Stomach smooth muscle (tissue), 2 donors: ENCODE measurements at regions not wholly inside any gene's neighbourhood (a gene's known extent, or its start where the extent isn't known, plus 50 kb on each side); places are given as distances from the start of the nearest gene placed in this dataset.

ENCODE experiments used
- H3K27ac ChIP-seq: one replicate; pipeline ENCODE4 v1.7.0; 2013; ENCODE audit warnings: mild to moderate bottlenecking, low read length, inconsistent platforms
- H3K27me3 ChIP-seq, 2 donors: one replicate each; pipeline ENCODE4 v1.7.0; 2013; ENCODE audit warnings: low read length in 2 of 2; ENCODE audit not compliant: insufficient read depth in 2 of 2, control insufficient read depth in 1 of 2
- H3K36me3 ChIP-seq, 2 donors: one replicate each; pipeline ENCODE4 v1.7.0; 2013; ENCODE audit warnings: low read length in 2 of 2; ENCODE audit not compliant: control insufficient read depth in 2 of 2, insufficient read depth in 2 of 2
- H3K4me1 ChIP-seq: one replicate; pipeline ENCODE4 v1.7.0; 2013; ENCODE audit warnings: low read length; ENCODE audit not compliant: control insufficient read depth, insufficient read depth
- H3K4me3 ChIP-seq, 2 donors: one replicate each; pipeline ENCODE4 v1.7.0; 2013; ENCODE audit warnings: low read length in 2 of 2
- H3K9ac ChIP-seq, 2 donors: one replicate each; pipeline ENCODE4 v1.7.0; 2013; ENCODE audit warnings: low read length in 2 of 2, mild to moderate bottlenecking in 1 of 2
- H3K9me3 ChIP-seq, 2 donors: one replicate each; pipeline ENCODE4 v1.7.0; 2013; ENCODE audit warnings: low read length in 2 of 2; ENCODE audit not compliant: control insufficient read depth in 2 of 2
- donor health status: healthy.
- donor health status: Pancreatic carcinoma.

DNA sequence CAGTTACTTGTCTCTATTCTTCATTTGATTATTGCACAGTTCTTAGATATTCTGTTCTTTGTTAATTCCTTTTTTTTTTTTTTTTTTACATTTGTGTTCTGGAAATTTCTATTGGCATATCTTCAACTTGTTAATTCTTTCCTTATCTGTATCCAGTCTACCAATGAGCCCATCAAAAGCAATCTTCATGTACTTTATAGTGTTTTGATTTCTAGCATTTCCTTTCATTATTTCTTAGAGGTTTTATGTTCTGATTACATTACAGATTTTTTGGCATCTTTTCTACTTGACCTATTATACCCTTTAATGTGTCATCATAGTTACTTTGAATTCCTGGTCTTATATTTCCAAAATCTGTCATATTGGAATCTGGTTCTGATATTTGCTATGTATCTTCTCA is 2194.8 kb downstream of the PCDH9 start:
- no peak overlapping the region for H3K4me3 ChIP-seq
- no peaks in the 10 kb centered on the region for H3K27me3 ChIP-seq
- H3K9ac ChIP-seq, result no peak overlapping the region
- no peaks in the 10 kb centered on the region for H3K36me3 ChIP-seq
- no peaks in the 10 kb centered on the region for H3K9me3 ChIP-seq
- no peaks in the 10 kb centered on the region for H3K4me1 ChIP-seq
- H3K27ac ChIP-seq, result no peak overlapping the region

DNA sequence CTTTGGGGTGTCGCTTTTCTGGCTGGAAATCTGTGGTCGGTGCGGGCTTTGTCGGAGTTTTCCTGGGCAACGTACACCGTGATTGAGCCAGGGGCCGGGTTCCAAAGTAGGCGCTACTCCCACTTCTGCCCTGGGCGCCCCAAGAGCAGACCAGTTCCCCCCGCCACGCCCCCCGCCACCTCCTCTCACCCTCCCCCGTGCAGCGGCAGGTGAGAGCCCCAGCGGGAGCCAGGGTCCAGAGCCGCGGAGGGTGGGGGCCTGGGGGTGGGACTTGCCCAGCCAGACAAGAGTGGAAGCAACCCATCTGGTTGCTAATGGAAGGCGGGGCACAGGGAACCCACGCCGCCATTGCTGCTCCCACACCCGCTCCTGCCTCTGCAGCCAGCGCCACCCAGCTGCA is 2195.9 kb downstream of the PCDH9 start:
- Histone ChIP-seq H3K27me3 (no peaks in the 10 kb centered on the region), H3K36me3 (no peaks in the 10 kb centered on the region), H3K4me3 (no peak overlapping the region), H3K9ac (no peak overlapping the region), H3K9me3 (no peaks in the 10 kb centered on the region), H3K4me1 (no peaks in the 10 kb centered on the region), H3K27ac (no peak overlapping the region)

DNA sequence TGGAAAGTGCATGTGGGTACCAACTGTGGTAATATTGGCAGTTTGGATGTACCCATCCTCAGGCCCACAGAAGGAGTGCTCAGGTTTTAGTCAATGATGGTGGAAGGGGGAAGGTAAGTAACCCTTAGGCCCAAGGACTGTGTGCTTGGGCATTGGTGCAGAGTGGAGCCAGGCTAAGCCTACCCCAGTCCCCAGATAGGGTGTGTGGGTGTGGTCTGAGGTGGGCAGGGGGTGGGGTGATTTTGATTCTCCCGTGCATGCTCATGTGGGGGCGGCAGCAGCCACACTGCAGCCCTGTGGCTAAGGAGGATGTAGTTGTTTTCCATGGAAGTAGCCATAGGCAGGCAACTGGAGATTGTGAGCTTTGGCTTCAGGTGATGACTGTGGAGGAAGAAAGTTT is 2197.3 kb downstream of the PCDH9 start:
- Histone ChIP-seq H3K9ac (no peak overlapping the region), H3K4me1 (no peaks in the 10 kb centered on the region), H3K4me3 (no peak overlapping the region), H3K9me3 (no peaks in the 10 kb centered on the region), H3K27me3 (no peaks in the 10 kb centered on the region), H3K27ac (no peak overlapping the region), H3K36me3 (no peaks in the 10 kb centered on the region)

DNA sequence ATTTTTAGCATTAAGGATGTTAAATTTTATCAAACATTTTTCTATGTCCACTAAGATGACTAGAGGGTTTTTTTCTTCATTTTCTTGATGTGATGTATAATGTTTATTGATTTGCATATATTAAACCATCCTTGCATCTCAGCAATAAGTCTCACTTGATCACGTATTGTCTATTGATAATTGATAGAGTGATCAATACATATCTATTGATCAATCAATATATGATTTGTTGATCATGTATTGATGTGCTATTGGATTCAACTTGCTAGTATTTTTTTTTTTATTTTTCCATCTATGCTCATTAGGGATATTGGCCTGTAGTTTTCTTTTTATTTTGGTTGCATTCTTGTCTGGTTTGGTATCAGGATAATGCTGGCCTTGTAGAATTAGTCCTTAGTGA is 2202.0 kb downstream of the PCDH9 start:
- Histone ChIP-seq H3K9ac (no peak overlapping the region), H3K4me1 (no peaks in the 10 kb centered on the region), H3K36me3 (no peaks in the 10 kb centered on the region)

DNA sequence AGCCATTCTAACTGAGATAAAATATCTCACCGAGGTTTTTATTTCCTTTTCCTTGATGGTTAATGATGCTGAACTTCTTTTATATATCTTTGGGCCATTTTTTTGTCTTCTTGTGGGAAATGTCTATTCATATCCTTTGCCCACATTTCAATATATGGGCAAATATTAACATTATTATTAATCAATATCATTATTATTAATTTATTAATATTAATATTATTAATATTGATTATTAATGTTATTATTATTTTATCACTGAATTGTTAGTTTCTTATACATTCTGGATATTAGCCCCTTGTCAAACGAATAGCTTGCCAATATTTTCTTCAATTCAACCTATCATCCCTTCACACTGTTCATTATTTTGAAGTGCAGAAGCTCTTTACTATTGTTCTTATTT is 2203.6 kb downstream of the PCDH9 start:
- no peak overlapping the region for H3K9ac ChIP-seq
- no peaks in the 10 kb centered on the region for H3K36me3 ChIP-seq
- H3K9me3 ChIP-seq, result no peaks in the 10 kb centered on the region
- no peaks in the 10 kb centered on the region for H3K27me3 ChIP-seq
- no peak overlapping the region for H3K4me3 ChIP-seq
- H3K4me1 ChIP-seq, result no peaks in the 10 kb centered on the region
- no peak overlapping the region for H3K27ac ChIP-seq

More for the DNA sequence above, 2202.0 kb downstream of the PCDH9 start:
- Histone ChIP-seq H3K9me3 (no peaks in the 10 kb centered on the region), H3K27ac (no peak overlapping the region), H3K27me3 (no peaks in the 10 kb centered on the region), H3K4me3 (no peak overlapping the region)

DNA sequence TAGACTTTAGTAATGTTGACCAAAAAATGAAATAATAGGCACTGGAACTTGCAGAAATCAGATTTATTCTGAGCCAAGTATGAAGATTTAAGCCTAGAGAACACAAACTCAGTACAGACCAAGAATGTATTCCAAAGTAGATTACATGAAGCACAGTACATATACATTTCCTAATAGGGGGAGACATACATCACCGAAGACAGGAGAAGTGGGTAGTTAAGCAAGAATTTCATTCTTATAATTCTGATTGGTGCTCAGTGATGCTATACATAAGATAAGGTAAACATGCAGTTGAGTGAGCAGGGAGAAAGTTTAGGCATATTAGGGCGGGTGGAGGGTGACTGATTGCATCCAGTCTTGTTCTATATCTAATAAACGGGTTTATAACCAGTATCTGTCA is 2218.8 kb downstream of the PCDH9 start:
- H3K4me3 ChIP-seq, result no peak overlapping the region
- no peak overlapping the region for H3K27ac ChIP-seq
- H3K9ac ChIP-seq, result no peak overlapping the region
- no peaks in the 10 kb centered on the region for H3K4me1 ChIP-seq
- no peaks in the 10 kb centered on the region for H3K27me3 ChIP-seq
- no peaks in the 10 kb centered on the region for H3K36me3 ChIP-seq
- H3K9me3 ChIP-seq, result no peaks in the 10 kb centered on the region

DNA sequence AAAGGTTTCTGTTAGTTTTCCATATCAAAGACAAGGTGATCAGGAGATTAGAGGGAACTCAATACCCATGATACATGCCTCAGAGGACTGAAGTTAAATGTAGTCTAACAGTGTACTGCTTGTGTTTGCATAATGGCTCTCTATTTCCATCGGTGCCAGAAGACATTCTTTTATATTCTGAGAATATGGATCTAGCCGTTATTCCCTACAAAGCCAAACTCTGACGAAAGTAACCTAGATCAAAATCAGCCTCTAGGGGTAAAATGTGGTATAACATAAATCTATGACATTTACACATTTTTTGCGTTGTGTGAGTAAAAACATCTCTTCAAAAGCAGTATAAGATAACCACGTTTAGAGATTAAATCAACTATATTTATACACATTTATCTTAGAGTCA is 2232.7 kb downstream of the PCDH9 start:
- Histone ChIP-seq H3K4me3 (no peak overlapping the region), H3K27me3 (no peaks in the 10 kb centered on the region), H3K4me1 (no peaks in the 10 kb centered on the region), H3K36me3 (no peaks in the 10 kb centered on the region), H3K27ac (no peak overlapping the region), H3K9me3 (no peaks in the 10 kb centered on the region), H3K9ac (no peak overlapping the region)

DNA sequence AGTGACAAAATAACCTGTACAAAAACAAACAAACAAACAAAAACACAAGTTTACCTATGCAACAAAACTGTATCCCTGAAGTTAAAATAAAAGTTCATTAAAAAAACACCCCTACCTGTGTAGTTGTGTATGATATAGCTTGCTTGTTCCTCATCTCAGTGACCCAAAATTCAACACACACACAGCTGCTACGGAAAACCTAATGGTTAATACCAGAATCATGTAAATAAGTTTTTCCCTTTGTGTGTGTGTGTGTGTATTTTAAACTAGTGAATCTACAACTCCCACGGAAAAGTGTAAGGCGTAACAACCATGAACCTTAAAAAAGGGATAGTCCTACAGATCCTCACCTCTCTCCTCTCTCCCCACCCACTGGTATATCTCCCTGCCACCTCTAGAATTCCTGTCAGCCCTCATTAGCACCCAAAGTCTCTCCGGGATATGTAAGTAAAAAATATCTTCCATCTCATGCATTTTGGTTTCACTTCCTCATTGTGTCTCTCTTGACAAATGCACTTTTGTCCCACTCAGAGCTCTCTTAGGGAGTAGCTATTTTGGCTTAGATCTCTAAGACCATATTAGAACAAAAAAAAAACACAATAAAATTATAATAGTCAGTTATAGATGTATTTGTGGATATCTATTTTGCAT is 2236.5 kb downstream of the PCDH9 start:
- H3K36me3 ChIP-seq, result no peaks in the 10 kb centered on the region
- H3K9ac ChIP-seq, result no peak overlapping the region
- H3K27ac ChIP-seq, result no peak overlapping the region
- no peaks in the 10 kb centered on the region for H3K27me3 ChIP-seq
- H3K4me1 ChIP-seq, result no peaks in the 10 kb centered on the region
- no peaks in the 10 kb centered on the region for H3K9me3 ChIP-seq
- H3K4me3 ChIP-seq, result no peak overlapping the region

DNA sequence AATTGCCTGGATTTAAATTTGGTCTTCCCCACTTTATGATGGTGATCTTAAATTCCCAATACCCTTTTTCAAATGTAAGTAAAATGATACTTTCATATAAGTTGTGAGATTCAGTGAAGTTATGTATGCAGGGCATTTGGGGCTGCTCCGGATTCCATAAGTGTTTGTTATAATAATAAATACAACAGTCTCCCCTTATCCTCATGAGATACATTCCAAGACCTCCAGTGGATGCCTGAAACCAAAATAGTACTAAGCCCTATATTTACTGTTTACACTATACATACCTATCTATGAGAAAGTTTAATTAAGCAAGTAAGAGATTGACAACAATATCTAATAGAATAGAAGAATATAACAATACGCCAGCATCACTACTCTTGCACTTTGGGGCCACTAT is 2237.8 kb downstream of the PCDH9 start:
- Histone ChIP-seq H3K9me3 (no peaks in the 10 kb centered on the region), H3K4me3 (no peak overlapping the region), H3K27me3 (no peaks in the 10 kb centered on the region), H3K9ac (no peak overlapping the region), H3K27ac (no peak overlapping the region), H3K36me3 (no peaks in the 10 kb centered on the region), H3K4me1 (no peaks in the 10 kb centered on the region)

DNA sequence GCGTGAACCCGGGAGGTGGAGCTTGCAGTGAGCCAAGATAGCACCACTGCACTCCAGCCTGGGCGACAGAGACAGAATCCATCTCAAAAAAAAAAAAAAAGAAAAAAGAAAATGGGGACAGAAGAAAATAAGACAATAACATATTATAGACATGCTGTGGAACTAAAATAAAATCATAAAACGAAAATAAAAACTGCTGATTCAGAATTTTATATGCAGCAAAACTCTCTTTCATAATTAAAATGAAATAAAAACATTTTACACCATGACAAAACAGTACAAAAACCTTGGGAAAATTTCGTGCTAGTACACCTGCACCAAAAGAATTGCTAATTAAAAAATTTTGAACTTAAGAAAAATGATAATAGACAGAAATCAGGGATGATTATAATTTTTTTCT is 2245.1 kb downstream of the PCDH9 start:
- H3K36me3 ChIP-seq, result no peaks in the 10 kb centered on the region
- no peaks in the 10 kb centered on the region for H3K27me3 ChIP-seq
- no peaks in the 10 kb centered on the region for H3K9me3 ChIP-seq
- H3K4me1 ChIP-seq, result no peaks in the 10 kb centered on the region
- H3K9ac ChIP-seq, result no peak overlapping the region
- no peak overlapping the region for H3K4me3 ChIP-seq
- H3K27ac ChIP-seq, result no peak overlapping the region

DNA sequence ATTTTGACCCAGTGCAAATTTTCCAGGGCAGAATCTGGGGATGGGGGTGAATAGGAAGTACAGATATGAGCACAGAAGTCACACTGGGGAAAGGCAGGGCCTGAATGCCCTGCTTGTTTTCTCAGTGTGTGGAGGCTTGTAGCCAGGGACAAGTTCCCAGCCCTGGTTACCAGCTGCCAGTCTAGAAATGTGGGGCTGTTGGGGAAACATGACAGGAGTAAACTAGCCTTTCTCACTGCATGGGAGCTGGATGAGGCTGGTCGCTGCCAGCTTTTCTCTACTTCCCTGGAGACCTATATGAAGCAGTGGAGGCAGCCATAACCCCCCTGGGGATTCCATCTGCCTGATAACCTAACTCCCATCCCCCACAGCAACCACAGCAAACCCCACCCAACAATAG is 2267.7 kb downstream of the PCDH9 start:
- Histone ChIP-seq H3K4me3 (no peak overlapping the region), H3K4me1 (no peaks in the 10 kb centered on the region), H3K27ac (no peak overlapping the region), H3K9me3 (peaks cover 0 to 2% of the 10 kb centered on the region in 2 donors), H3K27me3 (no peaks in the 10 kb centered on the region), H3K9ac (no peak overlapping the region), H3K36me3 (no peaks in the 10 kb centered on the region)
